HepG2 (cell line): ENCODE measurements at regions not wholly inside any gene's neighbourhood (a gene's known extent, or its start where the extent isn't known, plus 50 kb on each side); places are given as distances from the start of the nearest gene placed in this dataset.

Source experiments
- ATAC-seq: fragments of 200-7000 bp; cut with Tn5 transposase; 3 replicates; pipeline ENCODE4 v1.9.1; 2020; ENCODE audit warnings: mild to moderate bottlenecking, moderate library complexity
- BruUV-seq: library from RNA; stranded (reverse); fragments of 400-500 nt; replicated peaks from 2 replicates; lab custom pipeline; 2021; lab: Mats Ljungman, UMichigan
- CTCF ChIA-PET: fragments of 300-600 bp; formaldehyde crosslinking; extraction: SDS; loops from one replicate; lab custom pipeline; 2021; ENCODE audit warnings: low total read pairs, inconsistent platforms, low intra/inter-chr PET ratio; lab: Yijun Ruan, JAX
- POLR2A ChIA-PET: fragments of 350-600 bp; sonication (Branson Sonifier 250); formaldehyde crosslinking; loops from one replicate; lab custom pipeline; 2020; ENCODE audit warnings: antibody characterized with exemption, inconsistent platforms; lab: Yijun Ruan, JAX
- DNase-seq: peaks from one replicate; pipeline ENCODE4 v3.0.0-alpha.2; 2015; ENCODE audit warnings: low spot score
- FAIRE-seq: peaks from 3 replicates; lab custom pipeline; 2011; peaks lifted over from hg19 to GRCh38; lab: Jason Lieb, UNC
- H2AFZ ChIP-seq: one replicate; pipeline ENCODE4 v1.6.1; 2011; ENCODE audit warnings: low read length, inconsistent platforms
- H3K27ac ChIP-seq: fragments of 300-600 bp; 3 replicates; pipeline ENCODE4 v1.8.0; 2011; ENCODE audit warnings: mixed run types, mild to moderate bottlenecking, mixed read lengths, low read length, inconsistent platforms; ENCODE audit not compliant: insufficient read depth; ENCODE audit errors: extremely low read length
- H3K27me3 ChIP-seq, 2 experiments: fragments of 200-600 bp in 1 of 2; 2 replicates in 1 of 2; 3 replicates in 1 of 2; pipeline versions ENCODE4 v1.6.0 to v1.8.0; 2011; ENCODE audit warnings: low read length in 2 of 2, mild to moderate bottlenecking in 2 of 2, moderate library complexity in 2 of 2, inconsistent platforms in 1 of 2; ENCODE audit not compliant: insufficient read depth in 2 of 2, control insufficient read depth in 1 of 2
- H3K36me3 ChIP-seq, 2 experiments: fragments of 200-600 bp in 1 of 2; replicated peaks in 1 of 2; 2 replicates in 1 of 2; 3 replicates in 1 of 2; pipeline versions ENCODE4 v1.5.1 to v1.8.0; 2011; ENCODE audit warnings: low read length in 2 of 2, inconsistent platforms in 1 of 2; ENCODE audit not compliant: insufficient read depth in 2 of 2, control insufficient read depth in 1 of 2
- H3K4me1 ChIP-seq: 2 replicates; pipeline ENCODE4 v1.5.1; 2012; ENCODE audit warnings: low read length, inconsistent platforms; ENCODE audit not compliant: insufficient read depth
- H3K4me2 ChIP-seq: 2 replicates; pipeline ENCODE4 v1.6.0; 2011; ENCODE audit warnings: low read depth, low read length, inconsistent platforms
- H3K4me3 ChIP-seq, 3 experiments: fragments of 200-600 bp in 1 of 3; sonication (generic), shearing (Covaris generic) in 1 of 3; replicated peaks in 1 of 3; 2 replicates each; pipeline ENCODE4 v1.5.1; 2011 to 2016; ENCODE audit warnings: low read length in 3 of 3, inconsistent platforms in 2 of 3, low read depth in 2 of 3, mild to moderate bottlenecking in 2 of 3, control low read depth in 1 of 3, mixed read lengths in 1 of 3; ENCODE audit not compliant: insufficient read depth in 1 of 3
- H3K79me2 ChIP-seq: one replicate; pipeline ENCODE4 v1.6.1; 2011; ENCODE audit warnings: low read length, inconsistent platforms; ENCODE audit not compliant: insufficient read depth
- H3K9ac ChIP-seq: 2 replicates; pipeline ENCODE4 v1.6.0; 2011; ENCODE audit warnings: mild to moderate bottlenecking, low read depth, low read length, inconsistent platforms; ENCODE audit not compliant: insufficient read depth
- H3K9me3 ChIP-seq: 2 replicates; pipeline ENCODE4 v1.5.1; 2012; ENCODE audit warnings: mild to moderate bottlenecking, low read length
- H4K20me1 ChIP-seq: 2 replicates; pipeline ENCODE4 v1.6.0; 2011; ENCODE audit warnings: inconsistent platforms, mild to moderate bottlenecking, low read length, moderate library complexity; ENCODE audit not compliant: insufficient read depth
- HOXA9 ChIP-seq: sonication (generic); formaldehyde crosslinking; IDR thresholded peaks from 2 replicates; pipeline ENCODE4 v1.8.1; 2022; ENCODE audit warnings: missing genetic modification reagents, mild to moderate bottlenecking, moderate library complexity, borderline replicate concordance
- MAFF ChIP-seq: IDR thresholded peaks from 2 replicates; pipeline ENCODE4 v1.6.1; 2011; ENCODE audit warnings: low read depth, low read length, improper control_type of control experiment
- MAFK ChIP-seq, 2 experiments: IDR thresholded peaks in 1 of 2; conservative IDR thresholded peaks in 1 of 2; 2 replicates each; pipeline ENCODE4 v1.6.1; 2011; ENCODE audit warnings: improper control_type of control experiment in 2 of 2, low read length in 2 of 2
- SP2 ChIP-seq: sonication (generic); formaldehyde crosslinking; IDR thresholded peaks from 2 replicates; pipeline ENCODE4 v1.5.1; 2020; ENCODE audit warnings: mild to moderate bottlenecking, missing genetic modification reagents
- ZNF251 ChIP-seq: sonication (generic); formaldehyde crosslinking; IDR thresholded peaks from 2 replicates; pipeline ENCODE4 v1.9.0; 2021; ENCODE audit warnings: mild to moderate bottlenecking, missing genetic modification reagents
- ZNF766 ChIP-seq: sonication (generic); formaldehyde crosslinking; IDR thresholded peaks from 2 replicates; pipeline ENCODE4 v1.5.0; 2020; ENCODE audit warnings: missing genetic modification reagents, borderline replicate concordance
- WGBS: methylation state at CpG from one replicate; pipeline ENCODE4 v1.1.6; 2017; ENCODE audit warnings: low lambda C conversion rate; 5-methylcytosine and 5-hydroxymethylcytosine counted together
- in situ Hi-C: cut with HindIII; loops from 2 replicates; pipeline ENCODE4 v1.10.0; 2017; ENCODE audit warnings: low pct_unique_long_range_greater_than_20kb; ENCODE audit not compliant: extremely low pct_ligation_motif_present
- intact Hi-C: fragments of 100-400 bp; cut with micrococcal nuclease; formaldehyde crosslinking; loops from one replicate; pipeline ENCODE4 v1.10.0; 2022; ENCODE audit not compliant: unreplicated experiment
- TF ChIP-seq, protein P1 (sequence below): sonication (generic); formaldehyde crosslinking; IDR thresholded peaks from 2 replicates; pipeline ENCODE4 v1.5.0; 2020; ENCODE audit warnings: mild to moderate bottlenecking, missing genetic modification reagents, borderline replicate concordance
- TF ChIP-seq, protein P2 (sequence below): sonication (generic); formaldehyde crosslinking; IDR thresholded peaks from 2 replicates; pipeline ENCODE4 v1.4.0; 2020; ENCODE audit warnings: mild to moderate bottlenecking, missing genetic modification reagents

DNA sequence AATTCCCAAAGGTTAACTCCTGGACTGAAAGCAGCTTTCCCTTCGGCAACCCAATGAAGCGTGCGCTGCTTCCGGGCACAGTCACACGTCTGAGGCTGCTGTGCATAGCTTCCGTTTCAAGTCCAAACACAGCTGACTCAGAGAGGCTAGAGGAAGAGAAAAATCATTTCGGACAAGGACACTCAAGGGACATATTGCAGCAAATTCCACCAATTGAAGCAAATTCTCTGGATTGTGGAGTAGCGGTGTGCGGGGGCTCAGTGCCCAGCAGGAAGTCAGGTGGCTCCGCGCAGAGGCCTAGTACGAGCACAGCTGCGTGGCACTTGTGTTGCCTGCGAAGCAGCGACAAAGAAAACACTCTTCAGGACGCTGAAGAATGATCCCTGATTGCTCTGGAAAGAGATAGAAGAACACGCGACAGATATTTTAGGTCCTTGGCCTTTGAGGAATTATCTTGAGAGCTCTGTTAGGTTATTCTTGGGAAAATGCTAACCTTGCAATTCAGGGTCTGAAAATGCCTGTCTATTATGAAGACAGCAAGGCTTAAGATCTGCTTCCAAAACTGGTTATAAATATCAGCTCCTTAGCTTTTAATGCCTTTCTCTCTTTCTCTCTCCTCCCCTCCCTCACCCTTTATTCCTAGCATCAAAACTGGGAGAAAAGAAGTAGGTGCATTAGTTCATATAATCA, 352.6 kb upstream of the DLGAP1 start:
- Histone ChIP-seq H3K4me2 (no peak overlapping the region), H4K20me1 (no peaks in the 10 kb centered on the region), H3K79me2 (no peaks in the 10 kb centered on the region), H3K27ac (no peak overlapping the region), H2AFZ (no peak overlapping the region), H3K27me3 (no peaks in the 10 kb centered on the region), H3K36me3 (no peaks in the 10 kb centered on the region), H3K4me1 (no peaks in the 10 kb centered on the region), H3K9me3 (peaks cover 67% of the 10 kb centered on the region), H3K4me3 (no peak overlapping the region), H3K9ac (no peak overlapping the region)
- DNase-seq, result no peak
- no peak for FAIRE-seq
- intact Hi-C loops (no loop called here), in situ Hi-C loops (no loop called here)
- TF ChIP-seq ZNF766 (CRISPR knock-in tag) (no peak), MAFF (peak; percentile 55), MAFK (conservative IDR thresholded peaks at IDR 0.05 in 1 of 2, IDR thresholded peaks at IDR 0.05 in 1 of 2; ENCODE audit: low read length in 2 of 2) (peak in 1 of 2 experiments; percentile 69; a peak in 3 of 4 replicates)
- no TSS peak for BruUV-seq
- ChIA-PET CTCF (no interaction called here), POLR2A (no interaction called here)
- ATAC-seq, result no peak
- 50% methylated on average over 18 of the region's 18 CpGs for WGBS

DNA sequence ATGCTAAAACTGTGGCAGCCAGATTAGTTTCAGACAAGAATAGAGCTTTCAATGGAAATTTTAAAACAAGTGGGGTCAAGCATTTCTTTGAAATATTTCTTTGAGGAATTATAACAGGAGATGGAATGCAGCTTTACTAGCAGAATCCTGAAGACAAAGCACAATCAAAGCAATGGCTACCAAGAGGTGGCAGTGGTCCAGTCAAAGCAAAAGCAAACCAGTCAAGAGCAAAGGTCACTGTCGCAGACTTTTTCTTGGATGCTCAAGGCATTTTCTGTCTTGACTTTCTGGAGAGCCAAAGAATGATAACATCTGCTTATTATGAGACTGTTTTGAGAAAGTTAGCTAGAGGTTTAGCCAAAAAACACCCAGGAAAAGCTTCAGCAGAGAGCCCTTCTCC, 351.2 kb upstream of the DLGAP1 start:
- WGBS, result 0% methylated on average over 1 of the region's 1 CpG
- no peak for DNase-seq
- Histone ChIP-seq H3K4me2 (no peak overlapping the region), H3K4me1 (no peaks in the 10 kb centered on the region), H3K4me3 (no peak overlapping the region), H3K9me3 (peaks cover 77% of the 10 kb centered on the region), H3K36me3 (no peaks in the 10 kb centered on the region), H4K20me1 (no peaks in the 10 kb centered on the region), H2AFZ (no peak overlapping the region), H3K79me2 (no peaks in the 10 kb centered on the region), H3K27ac (no peak overlapping the region), H3K9ac (no peak overlapping the region), H3K27me3 (no peaks in the 10 kb centered on the region)
- no TSS peak for BruUV-seq
- ChIA-PET POLR2A (no interaction called here), CTCF (no interaction called here)
- FAIRE-seq, result no peak
- intact Hi-C loops (no loop called here), in situ Hi-C loops (no loop called here)
- ATAC-seq, result no peak
- TF ChIP-seq HOXA9 (no peak), SP2 (CRISPR knock-in tag) (no peak), ZNF251 (CRISPR knock-in tag) (no peak)
- TF ChIP-seq, protein P1, sequence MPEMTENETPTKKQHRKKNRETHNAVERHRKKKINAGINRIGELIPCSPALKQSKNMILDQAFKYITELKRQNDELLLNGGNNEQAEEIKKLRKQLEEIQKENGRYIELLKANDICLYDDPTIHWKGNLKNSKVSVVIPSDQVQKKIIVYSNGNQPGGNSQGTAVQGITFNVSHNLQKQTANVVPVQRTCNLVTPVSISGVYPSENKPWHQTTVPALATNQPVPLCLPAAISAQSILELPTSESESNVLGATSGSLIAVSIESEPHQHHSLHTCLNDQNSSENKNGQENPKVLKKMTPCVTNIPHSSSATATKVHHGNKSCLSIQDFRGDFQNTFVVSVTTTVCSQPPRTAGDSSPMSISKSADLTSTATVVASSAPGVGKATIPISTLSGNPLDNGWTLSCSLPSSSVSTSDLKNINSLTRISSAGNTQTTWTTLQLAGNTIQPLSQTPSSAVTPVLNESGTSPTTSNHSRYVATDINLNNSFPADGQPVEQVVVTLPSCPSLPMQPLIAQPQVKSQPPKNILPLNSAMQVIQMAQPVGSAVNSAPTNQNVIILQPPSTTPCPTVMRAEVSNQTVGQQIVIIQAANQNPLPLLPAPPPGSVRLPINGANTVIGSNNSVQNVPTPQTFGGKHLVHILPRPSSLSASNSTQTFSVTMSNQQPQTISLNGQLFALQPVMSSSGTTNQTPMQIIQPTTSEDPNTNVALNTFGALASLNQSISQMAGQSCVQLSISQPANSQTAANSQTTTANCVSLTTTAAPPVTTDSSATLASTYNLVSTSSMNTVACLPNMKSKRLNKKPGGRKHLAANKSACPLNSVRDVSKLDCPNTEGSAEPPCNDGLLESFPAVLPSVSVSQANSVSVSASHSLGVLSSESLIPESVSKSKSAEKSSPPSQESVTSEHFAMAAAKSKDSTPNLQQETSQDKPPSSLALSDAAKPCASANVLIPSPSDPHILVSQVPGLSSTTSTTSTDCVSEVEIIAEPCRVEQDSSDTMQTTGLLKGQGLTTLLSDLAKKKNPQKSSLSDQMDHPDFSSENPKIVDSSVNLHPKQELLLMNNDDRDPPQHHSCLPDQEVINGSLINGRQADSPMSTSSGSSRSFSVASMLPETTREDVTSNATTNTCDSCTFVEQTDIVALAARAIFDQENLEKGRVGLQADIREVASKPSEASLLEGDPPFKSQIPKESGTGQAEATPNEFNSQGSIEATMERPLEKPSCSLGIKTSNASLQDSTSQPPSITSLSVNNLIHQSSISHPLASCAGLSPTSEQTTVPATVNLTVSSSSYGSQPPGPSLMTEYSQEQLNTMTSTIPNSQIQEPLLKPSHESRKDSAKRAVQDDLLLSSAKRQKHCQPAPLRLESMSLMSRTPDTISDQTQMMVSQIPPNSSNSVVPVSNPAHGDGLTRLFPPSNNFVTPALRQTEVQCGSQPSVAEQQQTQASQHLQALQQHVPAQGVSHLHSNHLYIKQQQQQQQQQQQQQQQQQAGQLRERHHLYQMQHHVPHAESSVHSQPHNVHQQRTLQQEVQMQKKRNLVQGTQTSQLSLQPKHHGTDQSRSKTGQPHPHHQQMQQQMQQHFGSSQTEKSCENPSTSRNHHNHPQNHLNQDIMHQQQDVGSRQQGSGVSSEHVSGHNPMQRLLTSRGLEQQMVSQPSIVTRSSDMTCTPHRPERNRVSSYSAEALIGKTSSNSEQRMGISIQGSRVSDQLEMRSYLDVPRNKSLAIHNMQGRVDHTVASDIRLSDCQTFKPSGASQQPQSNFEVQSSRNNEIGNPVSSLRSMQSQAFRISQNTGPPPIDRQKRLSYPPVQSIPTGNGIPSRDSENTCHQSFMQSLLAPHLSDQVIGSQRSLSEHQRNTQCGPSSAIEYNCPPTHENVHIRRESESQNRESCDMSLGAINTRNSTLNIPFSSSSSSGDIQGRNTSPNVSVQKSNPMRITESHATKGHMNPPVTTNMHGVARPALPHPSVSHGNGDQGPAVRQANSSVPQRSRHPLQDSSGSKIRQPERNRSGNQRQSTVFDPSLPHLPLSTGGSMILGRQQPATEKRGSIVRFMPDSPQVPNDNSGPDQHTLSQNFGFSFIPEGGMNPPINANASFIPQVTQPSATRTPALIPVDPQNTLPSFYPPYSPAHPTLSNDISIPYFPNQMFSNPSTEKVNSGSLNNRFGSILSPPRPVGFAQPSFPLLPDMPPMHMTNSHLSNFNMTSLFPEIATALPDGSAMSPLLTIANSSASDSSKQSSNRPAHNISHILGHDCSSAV, result no peak
- TF ChIP-seq, protein P2, sequence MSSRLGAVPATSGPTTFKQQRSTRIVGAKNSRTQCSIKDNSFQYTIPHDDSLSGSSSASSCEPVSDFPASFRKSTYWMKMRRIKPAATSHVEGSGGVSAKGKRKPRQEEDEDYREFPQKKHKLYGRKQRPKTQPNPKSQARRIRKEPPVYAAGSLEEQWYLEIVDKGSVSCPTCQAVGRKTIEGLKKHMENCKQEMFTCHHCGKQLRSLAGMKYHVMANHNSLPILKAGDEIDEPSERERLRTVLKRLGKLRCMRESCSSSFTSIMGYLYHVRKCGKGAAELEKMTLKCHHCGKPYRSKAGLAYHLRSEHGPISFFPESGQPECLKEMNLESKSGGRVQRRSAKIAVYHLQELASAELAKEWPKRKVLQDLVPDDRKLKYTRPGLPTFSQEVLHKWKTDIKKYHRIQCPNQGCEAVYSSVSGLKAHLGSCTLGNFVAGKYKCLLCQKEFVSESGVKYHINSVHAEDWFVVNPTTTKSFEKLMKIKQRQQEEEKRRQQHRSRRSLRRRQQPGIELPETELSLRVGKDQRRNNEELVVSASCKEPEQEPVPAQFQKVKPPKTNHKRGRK (CRISPR knock-in tag), result no peak
